ENCODE measurements at regions not wholly inside any gene's neighbourhood (a gene's known extent, or its start where the extent isn't known, plus 50 kb on each side); places are given as distances from the start of the nearest gene placed in this dataset.

DNA sequence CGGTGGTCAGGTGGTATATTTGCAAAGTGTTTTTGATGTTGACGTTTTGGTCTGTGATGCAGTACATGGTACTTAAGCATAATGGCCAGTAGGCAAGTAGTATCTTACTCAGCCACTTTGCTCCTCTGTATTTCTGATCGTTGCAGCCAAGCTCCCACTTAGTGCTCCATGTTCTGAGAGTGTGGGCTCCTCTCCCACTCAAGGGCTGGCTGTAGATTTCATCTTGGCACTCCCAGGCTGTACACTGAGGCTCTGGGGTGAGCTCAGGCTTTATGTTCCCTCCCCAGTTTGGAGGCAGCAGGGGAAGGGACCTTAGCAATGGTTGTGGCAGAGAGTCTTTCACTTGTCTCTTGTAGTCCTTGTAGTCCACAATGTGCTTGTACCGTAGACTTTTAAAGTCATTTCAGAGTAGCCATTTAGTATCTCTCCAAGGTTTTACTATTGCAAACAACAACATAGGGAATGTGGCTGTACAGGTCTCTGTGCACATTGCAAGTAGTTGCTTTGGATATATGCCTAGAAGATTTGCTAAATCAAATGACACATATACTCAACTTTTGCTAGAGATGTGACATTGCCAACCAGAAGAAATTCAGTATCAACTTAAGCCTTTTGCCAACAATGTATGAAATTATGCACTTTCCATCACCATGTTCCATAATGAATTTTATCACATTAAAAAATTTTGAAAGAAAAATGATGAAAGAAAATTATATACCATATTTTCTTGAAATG, 304.3 kb upstream of the CTNND2 start (continued):
- TF ChIP-seq, protein P1, sequence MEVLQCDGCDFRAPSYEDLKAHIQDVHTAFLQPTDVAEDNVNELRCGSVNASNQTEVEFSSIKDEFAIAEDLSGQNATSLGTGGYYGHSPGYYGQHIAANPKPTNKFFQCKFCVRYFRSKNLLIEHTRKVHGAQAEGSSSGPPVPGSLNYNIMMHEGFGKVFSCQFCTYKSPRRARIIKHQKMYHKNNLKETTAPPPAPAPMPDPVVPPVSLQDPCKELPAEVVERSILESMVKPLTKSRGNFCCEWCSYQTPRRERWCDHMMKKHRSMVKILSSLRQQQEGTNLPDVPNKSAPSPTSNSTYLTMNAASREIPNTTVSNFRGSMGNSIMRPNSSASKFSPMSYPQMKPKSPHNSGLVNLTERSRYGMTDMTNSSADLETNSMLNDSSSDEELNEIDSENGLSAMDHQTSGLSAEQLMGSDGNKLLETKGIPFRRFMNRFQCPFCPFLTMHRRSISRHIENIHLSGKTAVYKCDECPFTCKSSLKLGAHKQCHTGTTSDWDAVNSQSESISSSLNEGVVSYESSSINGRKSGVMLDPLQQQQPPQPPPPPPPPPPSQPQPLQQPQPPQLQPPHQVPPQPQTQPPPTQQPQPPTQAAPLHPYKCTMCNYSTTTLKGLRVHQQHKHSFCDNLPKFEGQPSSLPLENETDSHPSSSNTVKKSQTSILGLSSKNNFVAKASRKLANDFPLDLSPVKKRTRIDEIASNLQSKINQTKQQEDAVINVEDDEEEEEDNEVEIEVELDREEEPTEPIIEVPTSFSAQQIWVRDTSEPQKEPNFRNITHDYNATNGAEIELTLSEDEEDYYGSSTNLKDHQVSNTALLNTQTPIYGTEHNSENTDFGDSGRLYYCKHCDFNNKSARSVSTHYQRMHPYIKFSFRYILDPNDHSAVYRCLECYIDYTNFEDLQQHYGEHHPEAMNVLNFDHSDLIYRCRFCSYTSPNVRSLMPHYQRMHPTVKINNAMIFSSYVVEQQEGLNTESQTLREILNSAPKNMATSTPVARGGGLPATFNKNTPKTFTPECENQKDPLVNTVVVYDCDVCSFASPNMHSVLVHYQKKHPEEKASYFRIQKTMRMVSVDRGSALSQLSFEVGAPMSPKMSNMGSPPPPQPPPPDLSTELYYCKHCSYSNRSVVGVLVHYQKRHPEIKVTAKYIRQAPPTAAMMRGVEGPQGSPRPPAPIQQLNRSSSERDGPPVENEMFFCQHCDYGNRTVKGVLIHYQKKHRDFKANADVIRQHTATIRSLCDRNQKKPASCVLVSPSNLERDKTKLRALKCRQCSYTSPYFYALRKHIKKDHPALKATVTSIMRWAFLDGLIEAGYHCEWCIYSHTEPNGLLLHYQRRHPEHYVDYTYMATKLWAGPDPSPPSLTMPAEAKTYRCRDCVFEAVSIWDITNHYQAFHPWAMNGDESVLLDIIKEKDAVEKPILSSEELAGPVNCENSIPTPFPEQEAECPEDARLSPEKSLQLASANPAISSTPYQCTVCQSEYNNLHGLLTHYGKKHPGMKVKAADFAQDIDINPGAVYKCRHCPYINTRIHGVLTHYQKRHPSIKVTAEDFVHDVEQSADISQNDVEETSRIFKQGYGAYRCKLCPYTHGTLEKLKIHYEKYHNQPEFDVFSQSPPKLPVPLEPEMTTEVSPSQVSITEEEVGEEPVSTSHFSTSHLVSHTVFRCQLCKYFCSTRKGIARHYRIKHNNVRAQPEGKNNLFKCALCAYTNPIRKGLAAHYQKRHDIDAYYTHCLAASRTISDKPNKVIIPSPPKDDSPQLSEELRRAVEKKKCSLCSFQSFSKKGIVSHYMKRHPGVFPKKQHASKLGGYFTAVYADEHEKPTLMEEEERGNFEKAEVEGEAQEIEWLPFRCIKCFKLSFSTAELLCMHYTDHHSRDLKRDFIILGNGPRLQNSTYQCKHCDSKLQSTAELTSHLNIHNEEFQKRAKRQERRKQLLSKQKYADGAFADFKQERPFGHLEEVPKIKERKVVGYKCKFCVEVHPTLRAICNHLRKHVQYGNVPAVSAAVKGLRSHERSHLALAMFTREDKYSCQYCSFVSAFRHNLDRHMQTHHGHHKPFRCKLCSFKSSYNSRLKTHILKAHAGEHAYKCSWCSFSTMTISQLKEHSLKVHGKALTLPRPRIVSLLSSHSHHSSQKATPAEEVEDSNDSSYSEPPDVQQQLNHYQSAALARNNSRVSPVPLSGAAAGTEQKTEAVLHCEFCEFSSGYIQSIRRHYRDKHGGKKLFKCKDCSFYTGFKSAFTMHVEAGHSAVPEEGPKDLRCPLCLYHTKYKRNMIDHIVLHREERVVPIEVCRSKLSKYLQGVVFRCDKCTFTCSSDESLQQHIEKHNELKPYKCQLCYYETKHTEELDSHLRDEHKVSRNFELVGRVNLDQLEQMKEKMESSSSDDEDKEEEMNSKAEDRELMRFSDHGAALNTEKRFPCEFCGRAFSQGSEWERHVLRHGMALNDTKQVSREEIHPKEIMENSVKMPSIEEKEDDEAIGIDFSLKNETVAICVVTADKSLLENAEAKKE (CRISPR knock-in tag; IDR thresholded peaks at IDR 0.05) = no peak
- TF ChIP-seq EZH2 (IDR thresholded peaks at IDR 0.05; ENCODE audit: low read depth, unreplicated experiment) (no peak), NANOG (IDR thresholded peaks at IDR 0.05; ENCODE audit: borderline replicate concordance) (no peak), JUNB (IDR thresholded peaks at IDR 0.05; ENCODE audit: unreplicated experiment) (no peak), POLR2AphosphoS5 (IDR thresholded peaks at IDR 0.05; ENCODE audit: low read depth) (no peak), ZNF331 (CRISPR knock-in tag; IDR thresholded peaks at IDR 0.05; ENCODE audit: low read depth) (no peak), CREB1 (CRISPR knock-in tag; IDR thresholded peaks at IDR 0.05; ENCODE audit: low read depth) (no peak), ZNF114 (CRISPR knock-in tag; IDR thresholded peaks at IDR 0.05) (no peak), EZH2phosphoT487 (IDR thresholded peaks at IDR 0.05; ENCODE audit: unreplicated experiment) (no peak)
- TF ChIP-seq, protein P2, sequence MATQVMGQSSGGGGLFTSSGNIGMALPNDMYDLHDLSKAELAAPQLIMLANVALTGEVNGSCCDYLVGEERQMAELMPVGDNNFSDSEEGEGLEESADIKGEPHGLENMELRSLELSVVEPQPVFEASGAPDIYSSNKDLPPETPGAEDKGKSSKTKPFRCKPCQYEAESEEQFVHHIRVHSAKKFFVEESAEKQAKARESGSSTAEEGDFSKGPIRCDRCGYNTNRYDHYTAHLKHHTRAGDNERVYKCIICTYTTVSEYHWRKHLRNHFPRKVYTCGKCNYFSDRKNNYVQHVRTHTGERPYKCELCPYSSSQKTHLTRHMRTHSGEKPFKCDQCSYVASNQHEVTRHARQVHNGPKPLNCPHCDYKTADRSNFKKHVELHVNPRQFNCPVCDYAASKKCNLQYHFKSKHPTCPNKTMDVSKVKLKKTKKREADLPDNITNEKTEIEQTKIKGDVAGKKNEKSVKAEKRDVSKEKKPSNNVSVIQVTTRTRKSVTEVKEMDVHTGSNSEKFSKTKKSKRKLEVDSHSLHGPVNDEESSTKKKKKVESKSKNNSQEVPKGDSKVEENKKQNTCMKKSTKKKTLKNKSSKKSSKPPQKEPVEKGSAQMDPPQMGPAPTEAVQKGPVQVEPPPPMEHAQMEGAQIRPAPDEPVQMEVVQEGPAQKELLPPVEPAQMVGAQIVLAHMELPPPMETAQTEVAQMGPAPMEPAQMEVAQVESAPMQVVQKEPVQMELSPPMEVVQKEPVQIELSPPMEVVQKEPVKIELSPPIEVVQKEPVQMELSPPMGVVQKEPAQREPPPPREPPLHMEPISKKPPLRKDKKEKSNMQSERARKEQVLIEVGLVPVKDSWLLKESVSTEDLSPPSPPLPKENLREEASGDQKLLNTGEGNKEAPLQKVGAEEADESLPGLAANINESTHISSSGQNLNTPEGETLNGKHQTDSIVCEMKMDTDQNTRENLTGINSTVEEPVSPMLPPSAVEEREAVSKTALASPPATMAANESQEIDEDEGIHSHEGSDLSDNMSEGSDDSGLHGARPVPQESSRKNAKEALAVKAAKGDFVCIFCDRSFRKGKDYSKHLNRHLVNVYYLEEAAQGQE (IDR thresholded peaks at IDR 0.05; ENCODE audit: unreplicated experiment) = no peak
- TF ChIP-seq, protein P3, sequence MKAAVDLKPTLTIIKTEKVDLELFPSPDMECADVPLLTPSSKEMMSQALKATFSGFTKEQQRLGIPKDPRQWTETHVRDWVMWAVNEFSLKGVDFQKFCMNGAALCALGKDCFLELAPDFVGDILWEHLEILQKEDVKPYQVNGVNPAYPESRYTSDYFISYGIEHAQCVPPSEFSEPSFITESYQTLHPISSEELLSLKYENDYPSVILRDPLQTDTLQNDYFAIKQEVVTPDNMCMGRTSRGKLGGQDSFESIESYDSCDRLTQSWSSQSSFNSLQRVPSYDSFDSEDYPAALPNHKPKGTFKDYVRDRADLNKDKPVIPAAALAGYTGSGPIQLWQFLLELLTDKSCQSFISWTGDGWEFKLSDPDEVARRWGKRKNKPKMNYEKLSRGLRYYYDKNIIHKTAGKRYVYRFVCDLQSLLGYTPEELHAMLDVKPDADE (IDR thresholded peaks at IDR 0.05) = no peak

All from GM23338 (cell line).